Fibroblast of lung (primary cell): ENCODE measurements at regions not wholly inside any gene's neighbourhood (a gene's known extent, or its start where the extent isn't known, plus 50 kb on each side); places are given as distances from the start of the nearest gene placed in this dataset.

Experiments used
- DNase-seq, 2 donors: peaks; one replicate each; pipeline versions ENCODE4 v3.0.0 to v3.0.0-alpha.2; 2010; ENCODE audit warnings: low read depth in 2 of 2
- H2AFZ ChIP-seq: 2 replicates; pipeline ENCODE4 v1.5.1; 2012; ENCODE audit warnings: low read length, control low read depth, inconsistent platforms
- H3K27ac ChIP-seq: 2 replicates; pipeline ENCODE4 v1.5.1; 2011; ENCODE audit warnings: low read length, control low read depth; ENCODE audit not compliant: insufficient read depth
- H3K27me3 ChIP-seq: 2 replicates; pipeline ENCODE4 v1.5.1; 2011; ENCODE audit warnings: mild to moderate bottlenecking, low read length; ENCODE audit not compliant: control insufficient read depth, insufficient read depth
- H3K36me3 ChIP-seq: 2 replicates; pipeline ENCODE4 v1.5.1; 2011; ENCODE audit warnings: low read length; ENCODE audit not compliant: control insufficient read depth, insufficient read depth
- H3K4me1 ChIP-seq: 2 replicates; pipeline ENCODE4 v1.5.1; 2011; ENCODE audit warnings: low read length; ENCODE audit not compliant: control insufficient read depth, insufficient read depth; ENCODE audit errors: extremely low read depth
- H3K4me2 ChIP-seq: 2 replicates; pipeline ENCODE4 v1.5.1; 2011; ENCODE audit warnings: low read length, control low read depth; ENCODE audit not compliant: insufficient read depth; ENCODE audit errors: extremely low read depth
- H3K4me3 ChIP-seq, 4 experiments: fragments of 200-600 bp in 1 of 4; sonication (generic) in 1 of 4; replicated peaks in 1 of 4; 2 replicates each; pipeline ENCODE4 v1.5.1; 2011 to 2016; ENCODE audit warnings: low read length in 4 of 4, low read depth in 3 of 4, mild to moderate bottlenecking in 3 of 4, control low read depth in 2 of 4, inconsistent platforms in 1 of 4, mixed read lengths in 1 of 4; ENCODE audit not compliant: insufficient read depth in 1 of 4; ENCODE audit errors: control extremely low read depth in 1 of 4
- H3K79me2 ChIP-seq: 2 replicates; pipeline ENCODE4 v1.5.1; 2012; ENCODE audit warnings: mild to moderate bottlenecking, low read length, inconsistent platforms; ENCODE audit not compliant: control insufficient read depth, insufficient read depth
- H3K9ac ChIP-seq: 2 replicates; pipeline ENCODE4 v1.5.1; 2011; ENCODE audit warnings: mild to moderate bottlenecking, low read length, control low read depth; ENCODE audit not compliant: insufficient read depth
- H3K9me3 ChIP-seq: 2 replicates; pipeline ENCODE4 v1.5.1; 2012; ENCODE audit warnings: low read depth, low read length; ENCODE audit not compliant: control insufficient read depth, insufficient read depth
- H4K20me1 ChIP-seq: 2 replicates; pipeline ENCODE4 v1.5.1; 2011; ENCODE audit warnings: low read length; ENCODE audit not compliant: control insufficient read depth, insufficient read depth; ENCODE audit errors: extremely low read depth
- EZH2 ChIP-seq: IDR thresholded peaks from 2 replicates; pipeline ENCODE4 v1.5.1; 2012; ENCODE audit warnings: low read length, control low read depth, mild to moderate bottlenecking; ENCODE audit errors: missing control alignments
- TF ChIP-seq, protein P1 (sequence below), 2 donors: IDR thresholded peaks in 1 of 2; conservative IDR thresholded peaks in 1 of 2; 1 replicate in 1 of 2; 2 replicates in 1 of 2; pipeline ENCODE4 v1.5.1; 2011 to 2012; ENCODE audit warnings: low read length in 2 of 2, control low read depth in 1 of 2, inconsistent platforms in 1 of 2, low read depth in 1 of 2, mild to moderate bottlenecking in 1 of 2

DNA sequence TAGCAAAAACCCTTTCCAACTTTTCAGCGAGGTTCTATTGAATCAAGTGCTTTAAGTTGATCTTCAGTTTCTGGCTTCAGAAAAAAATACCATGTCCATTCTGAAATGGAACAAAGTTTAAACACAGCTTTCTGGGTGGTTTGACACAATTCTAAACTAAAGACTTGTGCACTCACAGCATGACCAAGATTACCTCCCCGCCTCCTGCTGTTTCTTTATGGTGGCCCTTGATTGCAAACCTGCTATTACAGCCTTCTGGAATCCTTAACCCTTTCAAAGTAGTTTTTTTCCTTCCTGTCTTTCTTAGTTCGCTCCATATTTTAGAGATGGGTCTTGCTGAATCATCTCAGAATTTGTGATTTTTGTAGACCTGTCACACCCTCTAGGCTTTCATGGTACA lies 135.9 kb upstream of the FBN2 start:
- TF ChIP-seq EZH2 = no peak
- TF ChIP-seq, protein P1, sequence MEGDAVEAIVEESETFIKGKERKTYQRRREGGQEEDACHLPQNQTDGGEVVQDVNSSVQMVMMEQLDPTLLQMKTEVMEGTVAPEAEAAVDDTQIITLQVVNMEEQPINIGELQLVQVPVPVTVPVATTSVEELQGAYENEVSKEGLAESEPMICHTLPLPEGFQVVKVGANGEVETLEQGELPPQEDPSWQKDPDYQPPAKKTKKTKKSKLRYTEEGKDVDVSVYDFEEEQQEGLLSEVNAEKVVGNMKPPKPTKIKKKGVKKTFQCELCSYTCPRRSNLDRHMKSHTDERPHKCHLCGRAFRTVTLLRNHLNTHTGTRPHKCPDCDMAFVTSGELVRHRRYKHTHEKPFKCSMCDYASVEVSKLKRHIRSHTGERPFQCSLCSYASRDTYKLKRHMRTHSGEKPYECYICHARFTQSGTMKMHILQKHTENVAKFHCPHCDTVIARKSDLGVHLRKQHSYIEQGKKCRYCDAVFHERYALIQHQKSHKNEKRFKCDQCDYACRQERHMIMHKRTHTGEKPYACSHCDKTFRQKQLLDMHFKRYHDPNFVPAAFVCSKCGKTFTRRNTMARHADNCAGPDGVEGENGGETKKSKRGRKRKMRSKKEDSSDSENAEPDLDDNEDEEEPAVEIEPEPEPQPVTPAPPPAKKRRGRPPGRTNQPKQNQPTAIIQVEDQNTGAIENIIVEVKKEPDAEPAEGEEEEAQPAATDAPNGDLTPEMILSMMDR (conservative IDR thresholded peaks at IDR 0.05 in 1 of 2, IDR thresholded peaks at IDR 0.05 in 1 of 2; ENCODE audit: low read depth in 1 of 2, low read length in 2 of 2) = no peak
- no peaks in the 10 kb centered on the region for H3K36me3 ChIP-seq
- H3K79me2 ChIP-seq = no peaks in the 10 kb centered on the region
- no peak overlapping the region for H3K9ac ChIP-seq
- no peaks in the 10 kb centered on the region for H3K4me1 ChIP-seq
- H4K20me1 ChIP-seq = no peaks in the 10 kb centered on the region
- H3K4me2 ChIP-seq = no peak overlapping the region
- no peak overlapping the region for H3K4me3 ChIP-seq
- H3K27ac ChIP-seq = no peak overlapping the region
- no peak overlapping the region for H2AFZ ChIP-seq
- H3K27me3 ChIP-seq = no peaks in the 10 kb centered on the region
- no peak for DNase-seq
- H3K9me3 ChIP-seq = no peaks in the 10 kb centered on the region

DNA sequence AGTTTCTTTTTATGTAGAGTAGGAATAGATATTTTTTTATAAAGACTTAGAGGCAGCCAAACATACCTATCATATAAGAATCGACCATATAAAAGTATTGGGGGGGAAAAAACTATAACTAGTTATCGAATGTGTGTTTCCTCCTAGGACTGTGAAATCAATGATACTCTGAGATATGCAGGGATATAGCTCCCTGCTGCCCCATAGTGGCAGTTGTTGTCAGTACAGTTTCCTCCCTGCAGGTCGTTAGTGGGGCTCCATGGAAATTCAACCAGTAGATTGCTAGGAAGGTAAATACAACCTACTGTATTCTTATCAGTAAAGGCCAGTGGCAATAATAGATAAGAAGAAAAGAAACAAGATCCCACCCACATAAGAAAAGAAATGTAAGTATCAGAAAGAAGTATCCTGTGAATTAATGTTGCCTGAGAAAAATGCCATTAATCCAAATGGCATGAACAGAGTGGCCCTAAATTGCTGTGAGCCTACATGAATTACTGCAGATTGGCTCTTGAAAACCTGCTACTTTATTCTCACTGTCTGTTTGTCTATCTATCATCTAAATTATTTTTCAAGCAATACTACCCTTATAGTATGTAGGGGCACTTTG lies 136.9 kb upstream of the FBN2 start:
- Histone ChIP-seq H3K36me3 (no peaks in the 10 kb centered on the region), H4K20me1 (no peaks in the 10 kb centered on the region), H2AFZ (no peak overlapping the region), H3K9ac (no peak overlapping the region), H3K4me3 (no peak overlapping the region), H3K4me1 (no peaks in the 10 kb centered on the region), H3K79me2 (no peaks in the 10 kb centered on the region), H3K27ac (no peak overlapping the region), H3K4me2 (no peak overlapping the region), H3K9me3 (no peaks in the 10 kb centered on the region), H3K27me3 (no peaks in the 10 kb centered on the region)
- TF ChIP-seq, protein P1 (conservative IDR thresholded peaks at IDR 0.05 in 1 of 2, IDR thresholded peaks at IDR 0.05 in 1 of 2; ENCODE audit: low read depth in 1 of 2, low read length in 2 of 2) = peak; percentile 66 to 86
- TF ChIP-seq EZH2 = no peak
- peak; percentile 11 to 59 for DNase-seq

DNA sequence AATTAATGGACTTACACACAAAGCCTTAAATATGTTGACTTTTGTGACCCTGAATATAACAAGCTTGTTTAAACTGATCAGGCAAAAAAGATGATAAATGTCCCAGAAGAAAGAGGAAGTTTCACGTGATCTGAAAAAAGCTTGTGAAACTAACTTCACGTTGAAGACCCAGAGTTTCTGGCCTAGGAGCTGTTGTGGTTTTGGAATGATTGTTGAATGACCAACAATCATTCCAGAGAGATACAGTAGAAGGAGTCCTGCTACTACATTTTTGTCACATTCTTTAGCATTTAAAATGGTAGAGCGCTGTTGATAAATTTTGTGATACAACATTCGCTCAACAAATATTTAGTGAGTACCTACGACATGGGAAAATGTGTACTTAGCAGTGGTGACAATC lies 143.1 kb upstream of the FBN2 start:
- no peaks in the 10 kb centered on the region for H3K36me3 ChIP-seq
- no peaks in the 10 kb centered on the region for H3K9me3 ChIP-seq
- no peak overlapping the region for H3K4me3 ChIP-seq
- no peak overlapping the region for H3K27ac ChIP-seq
- H4K20me1 ChIP-seq = no peaks in the 10 kb centered on the region
- DNase-seq = peak in 1 of 2 donors; percentile 27
- no peak overlapping the region for H3K4me2 ChIP-seq
- H3K9ac ChIP-seq = no peak overlapping the region
- no peaks in the 10 kb centered on the region for H3K27me3 ChIP-seq
- no peak overlapping the region for H2AFZ ChIP-seq
- H3K79me2 ChIP-seq = no peaks in the 10 kb centered on the region
- TF ChIP-seq, protein P1 (conservative IDR thresholded peaks at IDR 0.05 in 1 of 2, IDR thresholded peaks at IDR 0.05 in 1 of 2; ENCODE audit: low read depth in 1 of 2, low read length in 2 of 2) = no peak
- TF ChIP-seq EZH2 = no peak
- H3K4me1 ChIP-seq = no peaks in the 10 kb centered on the region
